Body of pancreas (tissue), 4 donors: ENCODE measurements at regions not wholly inside any gene's neighbourhood (a gene's known extent, or its start where the extent isn't known, plus 50 kb on each side); places are given as distances from the start of the nearest gene placed in this dataset.

Experiments
- ATAC-seq: fragments of 150-250 bp; one replicate; pipeline ENCODE4 v1.9.1; 2016
- DNase-seq, 4 donors: peaks; one replicate each; pipeline ENCODE4 v3.0.0-alpha.2; 2019
- H3K27ac ChIP-seq, 4 donors: fragments of 200-600 bp; sonication (generic); 1 replicate in 3 of 4; 2 replicates in 1 of 4; pipeline versions ENCODE4 v1.5.1 to v1.6.1; 2016 to 2019; ENCODE audit warnings: mild to moderate bottlenecking in 1 of 4, mixed read lengths in 1 of 4, moderate library complexity in 1 of 4
- H3K27me3 ChIP-seq, 2 donors: fragments of 200-600 bp; sonication (generic); one replicate each; pipeline ENCODE4 v1.6.0; 2016; ENCODE audit warnings: mild to moderate bottlenecking in 1 of 2
- H3K36me3 ChIP-seq, 2 donors: fragments of 200-600 bp; sonication (generic); replicated peaks in 1 of 2; 2 replicates each; pipeline ENCODE4 v1.5.1; 2016; ENCODE audit warnings: low read depth in 2 of 2; ENCODE audit not compliant: insufficient read depth in 1 of 2
- H3K4me1 ChIP-seq: fragments of 200-600 bp; sonication (generic); one replicate; pipeline ENCODE4 v1.6.0; 2016
- H3K4me3 ChIP-seq, 2 donors: fragments of 200-600 bp; sonication (generic); 1 replicate in 1 of 2; 2 replicates in 1 of 2; pipeline ENCODE4 v1.5.1; 2016 to 2019
- H3K9me3 ChIP-seq, 3 donors: fragments of 200-600 bp; sonication (generic); 1 replicate in 2 of 3; 2 replicates in 1 of 3; pipeline ENCODE4 v1.5.1; 2016
- POLR2A ChIP-seq, 3 donors: fragments of 450-650 bp; IDR thresholded peaks; one replicate each; pipeline ENCODE4 v1.6.1; 2016; ENCODE audit warnings: antibody characterized with exemption in 3 of 3, mild to moderate bottlenecking in 2 of 3
- WGBS, 2 donors: methylation state at CpG; one replicate each; pipeline ENCODE4 v1.1.5; 2017; 5-methylcytosine and 5-hydroxymethylcytosine counted together
- intact Hi-C: fragments of 100-400 bp; cut with DNase I; formaldehyde crosslinking; loops from one replicate; pipeline ENCODE4 v1.15.1; 2023
- TF ChIP-seq, protein P1 (sequence below), 7 experiments: fragments of 450-650 bp in 4 of 7; fragments of 200-600 bp in 3 of 7; sonication (generic) in 3 of 7; IDR thresholded peaks; one replicate each; pipeline ENCODE4 v1.5.1; 2016 to 2019; ENCODE audit warnings: antibody characterized with exemption in 7 of 7

DNA sequence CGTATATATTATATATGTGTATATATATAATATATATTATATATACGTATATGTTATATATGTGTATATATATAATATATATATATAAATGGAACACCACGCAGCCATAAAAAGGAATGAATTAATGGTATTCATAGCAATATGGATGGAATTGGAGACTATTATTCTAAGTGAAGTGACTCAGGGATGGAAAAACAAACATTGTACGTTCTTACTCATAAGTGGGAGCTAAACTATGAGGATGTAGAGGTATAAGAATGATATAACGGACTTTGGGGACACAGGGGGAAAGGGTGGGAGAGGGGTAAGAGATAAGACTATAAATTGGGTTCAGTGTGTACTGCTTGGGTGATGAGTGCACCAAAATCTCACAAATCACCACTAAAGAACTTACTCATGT is 1388.9 kb downstream of the C4orf33 start:
- Histone ChIP-seq H3K27ac (no peak overlapping the region), H3K27me3 (no peaks in the 10 kb centered on the region), H3K4me1 (no peaks in the 10 kb centered on the region), H3K36me3 (no peaks in the 10 kb centered on the region), H3K9me3 (no peaks in the 10 kb centered on the region), H3K4me3 (no peak overlapping the region)
- no peak for ATAC-seq
- no peak for DNase-seq
- intact Hi-C loops, result no loop called here
- TF ChIP-seq POLR2A (IDR thresholded peaks at IDR 0.05), result no peak
- TF ChIP-seq, protein P1, sequence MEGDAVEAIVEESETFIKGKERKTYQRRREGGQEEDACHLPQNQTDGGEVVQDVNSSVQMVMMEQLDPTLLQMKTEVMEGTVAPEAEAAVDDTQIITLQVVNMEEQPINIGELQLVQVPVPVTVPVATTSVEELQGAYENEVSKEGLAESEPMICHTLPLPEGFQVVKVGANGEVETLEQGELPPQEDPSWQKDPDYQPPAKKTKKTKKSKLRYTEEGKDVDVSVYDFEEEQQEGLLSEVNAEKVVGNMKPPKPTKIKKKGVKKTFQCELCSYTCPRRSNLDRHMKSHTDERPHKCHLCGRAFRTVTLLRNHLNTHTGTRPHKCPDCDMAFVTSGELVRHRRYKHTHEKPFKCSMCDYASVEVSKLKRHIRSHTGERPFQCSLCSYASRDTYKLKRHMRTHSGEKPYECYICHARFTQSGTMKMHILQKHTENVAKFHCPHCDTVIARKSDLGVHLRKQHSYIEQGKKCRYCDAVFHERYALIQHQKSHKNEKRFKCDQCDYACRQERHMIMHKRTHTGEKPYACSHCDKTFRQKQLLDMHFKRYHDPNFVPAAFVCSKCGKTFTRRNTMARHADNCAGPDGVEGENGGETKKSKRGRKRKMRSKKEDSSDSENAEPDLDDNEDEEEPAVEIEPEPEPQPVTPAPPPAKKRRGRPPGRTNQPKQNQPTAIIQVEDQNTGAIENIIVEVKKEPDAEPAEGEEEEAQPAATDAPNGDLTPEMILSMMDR (IDR thresholded peaks at IDR 0.05), result no peak
- WGBS, 2 donors, result 80 to 81% methylated on average over 5 of the region's 5 CpGs

DNA sequence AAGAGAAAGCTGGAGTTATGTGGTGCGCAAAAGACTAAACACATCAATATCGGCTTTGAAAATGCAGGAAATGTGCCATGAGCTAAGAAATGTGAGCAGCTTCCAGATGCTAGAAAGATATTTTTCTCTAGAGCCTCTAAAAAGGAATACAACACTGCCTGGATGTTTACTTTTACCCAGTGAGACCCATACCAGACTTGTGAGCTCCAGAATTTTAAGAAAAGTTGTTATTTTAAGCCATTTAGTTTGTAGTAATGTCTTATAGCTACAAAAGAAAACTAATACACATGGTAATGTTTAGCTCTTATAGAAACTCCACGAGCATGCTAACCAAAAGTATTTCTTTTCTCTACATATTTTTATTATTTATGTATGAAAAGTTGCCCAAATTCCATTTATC is 1389.4 kb downstream of the C4orf33 start:
- WGBS, 2 donors, result 81 to 84% methylated on average over 3 of the region's 3 CpGs
- Histone ChIP-seq H3K36me3 (no peaks in the 10 kb centered on the region), H3K9me3 (no peaks in the 10 kb centered on the region), H3K4me1 (no peaks in the 10 kb centered on the region), H3K27me3 (no peaks in the 10 kb centered on the region), H3K4me3 (no peak overlapping the region), H3K27ac (no peak overlapping the region)
- intact Hi-C loops, result no loop called here
- ATAC-seq, result no peak
- TF ChIP-seq POLR2A (IDR thresholded peaks at IDR 0.05), result no peak
- TF ChIP-seq, protein P1 (IDR thresholded peaks at IDR 0.05), result no peak
- no peak for DNase-seq

DNA sequence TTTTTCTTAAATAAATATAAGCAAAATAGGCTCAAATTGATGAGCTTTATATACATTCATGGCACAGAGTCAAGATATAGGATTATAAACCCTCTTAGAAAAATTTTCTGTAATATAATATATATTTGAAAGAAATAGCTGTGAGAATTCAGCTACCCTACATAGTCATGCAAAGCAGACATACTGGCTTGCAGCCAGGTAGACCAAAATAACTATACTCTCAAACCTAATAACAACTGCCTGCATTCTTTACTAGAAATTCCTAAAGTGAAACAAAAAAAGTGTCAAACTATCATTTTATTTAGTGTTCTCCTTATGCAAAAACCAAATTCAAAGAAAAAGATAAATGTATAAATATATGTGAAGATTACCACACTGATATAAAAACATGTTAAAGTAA is 1390.2 kb downstream of the C4orf33 start:
- DNase-seq (no peak), ATAC-seq (no peak)
- Histone ChIP-seq H3K27ac (no peak overlapping the region), H3K4me3 (no peak overlapping the region), H3K9me3 (no peaks in the 10 kb centered on the region), H3K27me3 (no peaks in the 10 kb centered on the region), H3K4me1 (no peaks in the 10 kb centered on the region), H3K36me3 (no peaks in the 10 kb centered on the region)
- no peak for TF ChIP-seq POLR2A (IDR thresholded peaks at IDR 0.05)
- TF ChIP-seq, protein P1 (IDR thresholded peaks at IDR 0.05), result no peak
- intact Hi-C loops, result no loop called here

DNA sequence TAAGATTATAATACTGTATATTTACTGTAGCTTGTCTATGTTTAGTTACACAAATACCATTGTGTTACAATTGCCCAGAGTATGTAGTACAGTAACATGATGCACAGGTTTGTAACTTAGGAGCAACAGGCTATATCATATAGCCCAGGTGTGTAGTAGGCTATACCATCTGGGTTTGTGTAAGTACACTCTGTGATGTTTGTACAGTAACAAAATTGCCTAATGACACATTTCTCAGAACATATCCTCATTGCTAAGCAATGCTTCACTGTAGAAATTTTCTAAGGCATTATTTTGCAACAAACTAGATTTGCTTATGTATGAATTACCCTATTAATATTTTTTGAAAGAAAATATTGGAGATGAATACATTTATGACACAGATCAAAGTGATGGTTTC is 1390.9 kb downstream of the C4orf33 start:
- Histone ChIP-seq H3K27ac (no peak overlapping the region), H3K4me1 (no peaks in the 10 kb centered on the region)
- no peak for ATAC-seq

DNA sequence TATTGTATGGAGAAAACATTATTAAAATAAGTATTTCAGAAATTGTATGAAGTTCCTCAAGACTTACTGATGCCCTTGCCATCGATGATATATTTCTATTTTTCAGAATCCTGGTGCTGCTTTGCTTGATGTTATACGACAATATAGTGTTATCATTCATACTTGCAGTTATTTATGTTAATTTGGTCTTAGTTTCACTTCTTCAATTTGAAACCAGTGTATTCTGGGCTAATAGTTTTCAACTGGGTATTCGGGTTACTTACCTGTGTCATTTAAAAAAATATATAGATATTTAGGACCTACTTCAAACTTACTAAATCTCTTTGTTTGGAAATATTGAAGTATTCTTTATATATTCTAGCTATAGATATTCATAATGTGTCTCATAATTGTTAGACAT is 1414.7 kb downstream of the C4orf33 start:
- 84 to 85% methylated on average over 3 of the region's 3 CpGs for WGBS, 2 donors
- Histone ChIP-seq H3K27me3 (no peaks in the 10 kb centered on the region), H3K4me3 (no peak overlapping the region), H3K27ac (no peak overlapping the region), H3K36me3 (no peaks in the 10 kb centered on the region), H3K4me1 (peaks cover 6% of the 10 kb centered on the region), H3K9me3 (no peaks in the 10 kb centered on the region)
- TF ChIP-seq POLR2A (IDR thresholded peaks at IDR 0.05), result no peak
- TF ChIP-seq, protein P1 (IDR thresholded peaks at IDR 0.05), result no peak
- DNase-seq (no peak), ATAC-seq (no peak)
- intact Hi-C loops, result no loop called here

More for the DNA sequence above, 1390.9 kb downstream of the C4orf33 start:
- intact Hi-C loops, result no loop called here
- TF ChIP-seq POLR2A (IDR thresholded peaks at IDR 0.05), result no peak
- TF ChIP-seq, protein P1 (IDR thresholded peaks at IDR 0.05), result no peak
- DNase-seq, result no peak
- Histone ChIP-seq H3K36me3 (no peaks in the 10 kb centered on the region), H3K27me3 (no peaks in the 10 kb centered on the region), H3K4me3 (no peak overlapping the region), H3K9me3 (peaks cover 0 to 1% (median 0%) of the 10 kb centered on the region in 3 donors)
